K562 (cell line): ENCODE measurements at regions not wholly inside any gene's neighbourhood (a gene's known extent, or its start where the extent isn't known, plus 50 kb on each side); places are given as distances from the start of the nearest gene placed in this dataset.

Experiments
- DDX20 ChIP-seq: fragments of 450-650 bp; IDR thresholded peaks from 2 replicates; pipeline ENCODE4 v1.6.1; 2016; ENCODE audit warnings: missing genetic modification characterization, low read depth, mild to moderate bottlenecking, missing compliant biosample characterization, moderate library complexity
- EP400 ChIP-seq: fragments of 450-650 bp; IDR thresholded peaks from 2 replicates; pipeline ENCODE4 v1.6.1; 2017; ENCODE audit warnings: antibody characterized with exemption, mild to moderate bottlenecking, moderate library complexity
- HNRNPK ChIP-seq: fragments of 200-400 bp; formaldehyde crosslinking; IDR thresholded peaks from one replicate; pipeline ENCODE4 v1.6.1; 2018; ENCODE audit warnings: mild to moderate bottlenecking, low read depth, low read length; ENCODE audit not compliant: poor library complexity, severe bottlenecking
- IFI16 ChIP-seq: fragments of 250-450 bp; sonication (Bioruptor Pico); IDR thresholded peaks from 2 replicates; pipeline ENCODE4 v2.1.2; 2022; ENCODE audit warnings: mild to moderate bottlenecking, inconsistent platforms
- KDM4B ChIP-seq, 2 experiments: fragments of 450-650 bp in 1 of 2; sonication (generic) in 1 of 2; IDR thresholded peaks; 2 replicates each; pipeline ENCODE4 v1.6.1; 2016 to 2017; ENCODE audit warnings: borderline replicate concordance in 2 of 2, antibody characterized with exemption in 1 of 2, low read depth in 1 of 2, mild to moderate bottlenecking in 1 of 2
- NCOA4 ChIP-seq: fragments of 450-650 bp; IDR thresholded peaks from 2 replicates; pipeline ENCODE4 v1.6.1; 2018; ENCODE audit warnings: mild to moderate bottlenecking; ENCODE audit not compliant: partially characterized antibody
- NFATC3 ChIP-seq: fragments of 450-650 bp; IDR thresholded peaks from 2 replicates; pipeline ENCODE4 v1.6.1; 2017; ENCODE audit warnings: mild to moderate bottlenecking
- NONO ChIP-seq, 2 experiments: fragments of 200-400 bp in 1 of 2; fragments of 450-650 bp in 1 of 2; formaldehyde crosslinking in 1 of 2; IDR thresholded peaks; 2 replicates each; pipeline ENCODE4 v1.6.1; 2017; ENCODE audit warnings: low read depth in 2 of 2, mild to moderate bottlenecking in 2 of 2, moderate library complexity in 2 of 2, low read length in 1 of 2
- ZBTB12 ChIP-seq: fragments of 250-450 bp; sonication (Bioruptor Pico); IDR thresholded peaks from 2 replicates; pipeline ENCODE4 v1.4.0; 2020
- ZBTB40 ChIP-seq, 2 experiments: fragments of 450-650 bp in 1 of 2; sonication (generic) in 1 of 2; formaldehyde crosslinking in 1 of 2; IDR thresholded peaks; 2 replicates each; pipeline versions ENCODE4 v1.7.1 to v1.9.0; 2016 to 2022; ENCODE audit warnings: inconsistent platforms in 1 of 2, mild to moderate bottlenecking in 1 of 2, missing genetic modification reagents in 1 of 2
- TF ChIP-seq, protein P1 (sequence below), 3 experiments: IDR thresholded peaks in 2 of 3; conservative IDR thresholded peaks in 1 of 3; 2 replicates each; pipeline ENCODE4 v1.5.1; 2011 to 2012; ENCODE audit warnings: low read length in 3 of 3, mild to moderate bottlenecking in 3 of 3, control low read depth in 2 of 3, improper control_type of control experiment in 1 of 3, inconsistent platforms in 1 of 3, low read depth in 1 of 3, mixed read lengths in 1 of 3, moderate library complexity in 1 of 3; ENCODE audit not compliant: insufficient read depth in 2 of 3
- TF ChIP-seq, protein P2 (sequence below): IDR thresholded peaks from 2 replicates; pipeline ENCODE4 v1.6.1; 2016; ENCODE audit warnings: missing genetic modification characterization, missing compliant biosample characterization

DNA sequence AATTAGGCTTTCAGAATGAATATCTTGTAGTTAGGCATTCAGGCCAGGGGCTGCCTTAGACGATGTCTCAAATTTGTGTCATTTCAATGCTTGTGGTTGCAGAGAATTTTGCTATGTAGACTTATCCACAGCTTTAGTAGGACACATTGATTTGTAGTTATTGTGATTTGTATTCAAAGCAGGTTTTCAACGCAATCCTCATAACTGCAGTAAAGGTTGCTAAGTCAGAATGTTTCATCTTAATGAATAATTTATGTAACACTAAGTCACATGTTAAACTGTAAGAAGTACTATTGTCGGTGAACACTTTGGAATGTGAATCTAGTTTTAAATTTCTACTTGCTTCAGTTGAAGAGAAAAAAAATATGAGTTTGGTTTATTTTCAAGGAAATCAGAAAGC, 1117.2 kb upstream of the SPRY2 start (continued):
- TF ChIP-seq ZBTB12 (CRISPR knock-in tag) = no peak
- TF ChIP-seq, protein P1, sequence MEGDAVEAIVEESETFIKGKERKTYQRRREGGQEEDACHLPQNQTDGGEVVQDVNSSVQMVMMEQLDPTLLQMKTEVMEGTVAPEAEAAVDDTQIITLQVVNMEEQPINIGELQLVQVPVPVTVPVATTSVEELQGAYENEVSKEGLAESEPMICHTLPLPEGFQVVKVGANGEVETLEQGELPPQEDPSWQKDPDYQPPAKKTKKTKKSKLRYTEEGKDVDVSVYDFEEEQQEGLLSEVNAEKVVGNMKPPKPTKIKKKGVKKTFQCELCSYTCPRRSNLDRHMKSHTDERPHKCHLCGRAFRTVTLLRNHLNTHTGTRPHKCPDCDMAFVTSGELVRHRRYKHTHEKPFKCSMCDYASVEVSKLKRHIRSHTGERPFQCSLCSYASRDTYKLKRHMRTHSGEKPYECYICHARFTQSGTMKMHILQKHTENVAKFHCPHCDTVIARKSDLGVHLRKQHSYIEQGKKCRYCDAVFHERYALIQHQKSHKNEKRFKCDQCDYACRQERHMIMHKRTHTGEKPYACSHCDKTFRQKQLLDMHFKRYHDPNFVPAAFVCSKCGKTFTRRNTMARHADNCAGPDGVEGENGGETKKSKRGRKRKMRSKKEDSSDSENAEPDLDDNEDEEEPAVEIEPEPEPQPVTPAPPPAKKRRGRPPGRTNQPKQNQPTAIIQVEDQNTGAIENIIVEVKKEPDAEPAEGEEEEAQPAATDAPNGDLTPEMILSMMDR (IDR thresholded peaks at IDR 0.05 in 2 of 3, conservative IDR thresholded peaks at IDR 0.05 in 1 of 3; ENCODE audit: insufficient read depth in 2 of 3, low read depth in 1 of 3, low read length in 3 of 3) = no peak
- TF ChIP-seq HNRNPK = no peak
- TF ChIP-seq KDM4B (IDR thresholded peaks at IDR 0.05; ENCODE audit: borderline replicate concordance in 2 of 2, low read depth in 1 of 2) = no peak
- TF ChIP-seq ZBTB40 (IDR thresholded peaks at IDR 0.05) = no peak
- no peak for TF ChIP-seq ZBTB40 (CRISPR knock-in tag; IDR thresholded peaks at IDR 0.05)
- no peak for TF ChIP-seq NONO (IDR thresholded peaks at IDR 0.05; ENCODE audit: low read depth in 2 of 2, low read length in 1 of 2)
- TF ChIP-seq EP400 = no peak
- TF ChIP-seq DDX20 (tag) = no peak
- TF ChIP-seq IFI16 (CRISPR knock-in tag) = no peak
- TF ChIP-seq, protein P2, sequence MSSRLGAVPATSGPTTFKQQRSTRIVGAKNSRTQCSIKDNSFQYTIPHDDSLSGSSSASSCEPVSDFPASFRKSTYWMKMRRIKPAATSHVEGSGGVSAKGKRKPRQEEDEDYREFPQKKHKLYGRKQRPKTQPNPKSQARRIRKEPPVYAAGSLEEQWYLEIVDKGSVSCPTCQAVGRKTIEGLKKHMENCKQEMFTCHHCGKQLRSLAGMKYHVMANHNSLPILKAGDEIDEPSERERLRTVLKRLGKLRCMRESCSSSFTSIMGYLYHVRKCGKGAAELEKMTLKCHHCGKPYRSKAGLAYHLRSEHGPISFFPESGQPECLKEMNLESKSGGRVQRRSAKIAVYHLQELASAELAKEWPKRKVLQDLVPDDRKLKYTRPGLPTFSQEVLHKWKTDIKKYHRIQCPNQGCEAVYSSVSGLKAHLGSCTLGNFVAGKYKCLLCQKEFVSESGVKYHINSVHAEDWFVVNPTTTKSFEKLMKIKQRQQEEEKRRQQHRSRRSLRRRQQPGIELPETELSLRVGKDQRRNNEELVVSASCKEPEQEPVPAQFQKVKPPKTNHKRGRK (tag) = no peak
- no peak for TF ChIP-seq NCOA4
- no peak for TF ChIP-seq NFATC3
